GM10266 (cell line): ENCODE measurements at regions not wholly inside any gene's neighbourhood (a gene's known extent, or its start where the extent isn't known, plus 50 kb on each side); places are given as distances from the start of the nearest gene placed in this dataset.

Source experiments
- DNase-seq: peaks from one replicate; pipeline ENCODE4 v3.0.0; 2012; ENCODE audit errors: extremely low spot score
- CTCF ChIP-seq: IDR thresholded peaks from 2 replicates; pipeline ENCODE4 v1.5.1; 2012; ENCODE audit warnings: mild to moderate bottlenecking, low read depth; ENCODE audit not compliant: control insufficient read depth, insufficient read depth; ENCODE audit errors: missing control alignments

GRCh38 chr4:185862340-185862739, 50.3 kb upstream of the SORBS2 start:
- DNase-seq = no peak

GRCh38 chr4:185863946-185864345, 52.0 kb upstream of the SORBS2 start:
- TF ChIP-seq CTCF = no peak

More at GRCh38 chr4:185862340-185862739, 50.3 kb upstream of the SORBS2 start:
- no peak for TF ChIP-seq CTCF

GRCh38 chr4:185865901-185866328, 53.9 kb upstream of the SORBS2 start:
- DNase-seq = no peak
- no peak for TF ChIP-seq CTCF

More at GRCh38 chr4:185863946-185864345, 52.0 kb upstream of the SORBS2 start:
- DNase-seq = no peak

- TF ChIP-seq CTCF = no peak
- DNase-seq = no peak
Observed at GRCh38 chr4:185867770-185868169, 55.8 kb upstream of the SORBS2 start.

- TF ChIP-seq CTCF = no peak
- no peak for DNase-seq
Observed at GRCh38 chr4:185868983-185869382, 57.0 kb upstream of the SORBS2 start.

- no peak for DNase-seq
- no peak for TF ChIP-seq CTCF
Observed at GRCh38 chr4:185869427-185869826, 57.4 kb upstream of the SORBS2 start.

- DNase-seq = no peak
- TF ChIP-seq CTCF = no peak
Observed at GRCh38 chr4:185870366-185870765, 58.4 kb upstream of the SORBS2 start.
